Activated CD8-positive, alpha-beta memory T cell treated with anti-CD3 and anti-CD28 coated beads, Interleukin-2, amount 50 U/mL, for 4 hours (primary cell): ENCODE measurements at regions not wholly inside any gene's neighbourhood (a gene's known extent, or its start where the extent isn't known, plus 50 kb on each side); places are given as distances from the start of the nearest gene placed in this dataset.
A peak's percentile ranks its signal among the peaks of the same experiment; 100 is the strongest.
"Not testable (repeated sequence)": the region's sequence is repeated elsewhere in the genome, so short reads cannot be mapped to it uniquely, and the experiment has no call there.

Experiments used
- DNase-seq: peaks from one replicate; pipeline ENCODE4 v3.0.0-alpha.2; 2020

DNA sequence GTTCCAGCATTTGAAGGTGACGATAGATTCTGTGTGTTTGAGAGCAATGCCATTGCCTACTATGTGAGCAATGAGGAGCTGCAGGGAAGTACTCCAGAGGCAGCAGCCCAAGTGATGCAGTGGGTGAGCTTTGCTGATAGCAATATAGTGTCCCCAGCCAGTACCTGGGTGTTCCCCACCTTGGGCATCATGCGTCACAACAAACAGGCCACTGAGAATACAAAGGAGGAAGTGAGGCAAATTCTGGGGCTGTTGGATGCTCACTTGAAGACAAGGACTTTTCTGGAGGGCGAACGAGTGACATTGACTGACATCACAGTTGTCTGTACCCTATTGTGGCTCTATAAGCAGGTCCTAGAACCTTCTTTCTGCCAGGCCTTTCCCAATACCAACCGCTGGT is 142.0 kb downstream of the PLS3 start:
- no peak for DNase-seq

DNA sequence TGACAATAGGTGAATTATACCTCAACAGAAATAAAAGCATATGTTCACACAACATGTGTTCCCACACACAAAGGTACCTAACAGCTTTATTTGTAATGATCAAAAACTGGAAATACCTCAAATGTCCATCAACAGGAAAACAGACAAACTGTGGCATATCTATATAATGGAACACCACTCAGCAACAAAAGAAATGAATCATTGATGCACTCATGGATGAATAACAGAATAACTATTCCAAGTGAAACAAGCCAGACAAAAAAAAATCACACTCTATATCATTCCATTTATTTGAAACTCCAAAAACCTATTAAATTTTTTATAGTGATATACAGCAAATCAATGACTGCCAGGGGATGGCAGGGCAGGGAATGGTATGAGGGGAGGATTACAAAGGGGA is 148.1 kb downstream of the PLS3 start:
- DNase-seq, result no peak

DNA sequence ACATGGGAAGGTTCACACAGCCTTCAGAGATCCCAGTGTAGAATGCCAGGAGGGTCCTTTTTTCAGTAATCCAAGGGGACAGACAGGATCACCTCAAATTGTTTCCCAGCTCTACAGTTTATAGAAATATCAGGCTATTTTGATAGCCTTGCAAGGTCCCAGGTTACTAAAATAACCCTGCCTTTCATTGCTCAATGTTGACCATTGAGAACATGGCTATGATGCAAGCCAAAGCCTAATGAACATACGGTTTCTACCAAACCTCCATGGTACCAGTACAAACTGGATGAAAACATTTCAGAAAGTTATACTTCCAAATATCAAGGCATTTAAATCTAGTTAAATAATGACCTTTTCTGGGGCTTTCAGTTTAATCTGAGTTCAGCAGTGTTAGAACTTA is 151.5 kb downstream of the PLS3 start:
- no peak for DNase-seq

DNA sequence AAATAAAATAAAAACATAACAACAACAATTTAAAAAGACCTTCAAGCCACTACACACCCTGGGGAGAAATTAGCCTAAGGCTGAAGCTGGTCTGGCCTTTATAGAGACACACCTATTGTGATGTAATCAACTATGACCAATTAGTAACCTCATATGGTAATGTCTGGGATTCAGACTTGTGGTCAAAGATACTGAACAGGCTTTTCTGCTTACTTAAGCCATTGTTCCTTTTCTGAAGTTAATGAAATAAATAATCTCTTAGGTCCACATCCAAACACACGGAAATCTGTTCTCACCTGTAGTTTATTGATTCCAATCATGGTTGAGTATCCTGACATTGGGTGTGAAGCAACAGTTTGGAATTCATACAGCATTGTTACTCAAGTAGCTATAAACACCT is 152.5 kb downstream of the PLS3 start:
- no peak for DNase-seq

DNA sequence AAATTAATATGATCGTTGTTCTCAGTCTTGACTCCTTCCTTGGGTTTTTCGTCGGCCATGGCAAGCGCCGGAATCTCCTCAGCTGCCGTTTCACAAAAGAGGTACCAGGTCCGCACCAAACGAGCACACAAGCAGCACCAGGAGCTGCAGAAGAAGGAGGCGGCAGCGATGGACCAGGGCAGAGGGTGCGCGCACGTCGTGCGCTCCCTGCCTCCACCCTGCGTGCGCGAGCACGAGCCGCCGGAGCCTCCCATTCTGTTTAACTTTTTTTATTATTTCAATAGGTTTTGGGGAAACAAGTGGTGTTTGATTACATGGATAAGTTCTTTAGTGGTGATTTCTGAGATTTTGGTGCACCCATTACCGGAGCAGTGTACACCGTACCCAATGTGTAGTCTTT is 158.2 kb downstream of the PLS3 start:
- DNase-seq, result no peak

DNA sequence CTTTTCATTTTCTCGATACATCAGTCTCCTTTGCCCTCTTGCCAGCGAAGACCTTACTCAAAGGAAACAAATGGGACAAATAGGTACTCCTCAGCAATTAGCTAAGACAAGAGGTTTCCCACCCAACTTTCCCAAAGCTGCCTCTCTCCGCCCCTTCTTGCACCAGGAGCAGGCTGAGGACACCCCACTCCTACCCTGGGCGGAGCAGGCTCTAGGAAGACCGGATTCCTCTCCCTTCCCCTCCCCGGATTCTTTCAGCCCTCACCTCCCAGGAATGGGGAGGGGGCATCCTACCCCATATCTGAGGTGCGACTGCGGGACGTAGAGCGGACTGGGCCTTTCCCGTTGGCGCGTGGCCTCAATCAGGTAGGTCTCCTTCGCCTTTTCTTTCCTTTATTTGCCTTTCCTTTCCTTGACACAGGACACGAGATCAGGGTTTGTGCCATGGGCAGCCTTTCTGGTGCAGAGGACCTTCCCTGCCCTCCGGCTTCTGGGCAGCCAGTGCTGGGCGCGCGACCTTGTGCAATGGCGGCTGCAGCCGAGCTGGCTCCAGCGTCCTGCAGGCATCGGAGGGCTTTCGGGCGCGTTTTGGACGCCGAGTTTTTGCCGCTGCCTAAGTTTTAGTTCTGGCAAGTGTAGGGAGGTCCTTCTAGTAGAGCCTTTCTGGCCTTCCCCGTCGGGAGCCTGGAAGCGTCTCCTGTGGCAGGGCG is 161.9 kb downstream of the PLS3 start:
- DNase-seq, result not testable (repeated sequence)

DNA sequence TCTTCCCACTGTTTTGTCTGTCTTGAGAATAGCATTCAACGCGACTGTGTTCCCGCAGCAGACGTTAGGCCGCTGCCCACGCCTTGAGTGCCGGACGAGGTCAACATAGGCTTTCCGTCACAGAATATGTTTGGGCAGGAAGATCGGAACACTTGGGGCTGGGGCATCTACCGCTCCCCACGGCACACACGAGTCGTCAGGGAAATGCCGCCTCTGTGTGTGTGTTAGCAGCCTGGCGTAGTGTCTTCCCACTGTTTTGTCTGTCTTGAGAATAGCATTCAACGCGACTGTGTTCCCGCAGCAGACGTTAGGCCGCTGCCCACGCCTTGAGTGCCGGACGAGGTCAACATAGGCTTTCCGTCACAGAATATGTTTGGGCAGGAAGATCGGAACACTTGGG is 164.4 kb downstream of the PLS3 start:
- DNase-seq, result not testable (repeated sequence)

DNA sequence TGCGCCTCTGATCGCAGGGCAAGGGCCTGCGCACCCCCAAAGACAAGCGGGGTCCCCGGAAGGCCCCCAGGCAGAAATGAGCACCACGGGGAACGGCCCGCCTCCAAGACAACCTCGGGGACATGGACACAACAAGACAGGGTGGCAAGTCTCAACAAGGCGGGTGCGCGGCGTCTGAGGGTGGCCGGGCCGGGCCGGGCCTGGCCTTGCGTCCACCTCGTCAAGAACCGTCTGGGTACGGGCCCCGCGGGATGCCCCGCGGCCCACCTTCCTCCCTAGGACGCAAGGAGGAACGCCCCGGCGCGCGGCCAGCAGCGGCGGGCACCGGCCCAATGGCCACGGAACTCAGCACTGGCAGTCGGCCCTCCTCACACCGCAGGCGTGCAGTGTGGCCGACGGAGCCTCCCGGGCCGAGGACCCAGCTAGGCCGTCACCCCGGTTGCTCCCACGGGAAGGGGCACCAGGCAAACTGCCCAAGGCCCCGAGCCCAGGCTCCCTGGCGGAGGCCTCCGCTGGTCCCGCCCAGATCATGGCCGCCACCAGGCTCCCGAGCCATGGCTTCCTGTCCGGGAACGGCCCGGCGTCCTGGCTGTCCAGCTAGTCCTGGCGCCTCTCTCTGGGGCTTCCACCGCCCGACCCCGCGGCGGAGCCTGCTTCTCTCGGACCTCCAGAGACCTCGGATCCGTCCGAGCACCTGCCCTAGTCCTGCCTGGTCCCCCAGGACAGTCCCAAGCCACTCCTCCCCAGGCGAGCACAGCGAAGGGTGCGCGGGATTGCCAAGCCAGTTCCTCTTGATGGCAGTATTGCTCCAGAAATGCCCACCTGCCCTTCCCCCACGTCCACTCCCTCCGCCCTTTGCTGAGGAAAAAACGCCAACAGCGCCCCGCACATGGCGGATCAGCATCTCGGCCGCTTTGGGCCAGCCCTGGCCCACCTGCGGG is 167.1 kb downstream of the PLS3 start:
- peak; percentile 46 for DNase-seq

DNA sequence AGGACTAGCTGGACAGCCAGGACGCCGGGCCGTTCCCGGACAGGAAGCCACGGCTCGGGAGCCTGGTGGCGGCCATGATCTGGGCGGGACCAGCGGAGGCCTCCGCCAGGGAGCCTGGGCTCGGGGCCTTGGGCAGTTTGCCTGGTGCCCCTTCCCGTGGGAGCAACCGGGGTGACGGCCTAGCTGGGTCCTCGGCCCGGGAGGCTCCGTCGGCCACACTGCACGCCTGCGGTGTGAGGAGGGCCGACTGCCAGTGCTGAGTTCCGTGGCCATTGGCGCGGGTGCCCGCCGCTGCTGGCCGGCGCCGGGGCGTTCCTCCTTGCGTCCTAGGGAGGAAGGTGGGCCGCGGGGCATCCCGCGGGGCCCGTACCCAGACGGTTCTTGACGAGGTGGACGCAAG is 171.6 kb downstream of the PLS3 start:
- DNase-seq, result not testable (repeated sequence)

DNA sequence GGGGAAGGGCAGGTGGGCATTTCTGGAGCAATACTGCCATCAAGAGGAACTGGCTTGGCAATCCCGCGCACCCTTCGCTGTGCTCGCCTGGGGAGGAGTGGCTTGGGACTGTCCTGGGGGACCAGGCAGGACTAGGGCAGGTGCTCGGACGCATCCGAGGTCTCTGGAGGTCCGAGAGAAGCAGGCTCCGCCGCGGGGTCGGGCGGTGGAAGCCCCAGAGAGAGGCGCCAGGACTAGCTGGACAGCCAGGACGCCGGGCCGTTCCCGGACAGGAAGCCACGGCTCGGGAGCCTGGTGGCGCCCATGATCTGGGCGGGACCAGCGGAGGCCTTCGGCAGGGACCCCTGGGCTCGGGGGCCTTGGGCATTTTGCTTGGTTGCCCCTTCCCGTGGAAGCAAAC is 174.3 kb downstream of the PLS3 start:
- DNase-seq, result not testable (repeated sequence)
